ENCODE measurements at regions not wholly inside any gene's neighbourhood (a gene's known extent, or its start where the extent isn't known, plus 50 kb on each side); places are given as distances from the start of the nearest gene placed in this dataset.

GRCh38 chr10:60494774-60495173 is 105.1 kb upstream of the ANK3 start:
- Histone ChIP-seq H3K9me3 (replicated peaks in 1 of 3) (no peaks in the 10 kb centered on the region), H3K36me3 (replicated peaks in 1 of 2) (no peaks in the 10 kb centered on the region), H3K27ac (no peak overlapping the region), H3K27me3 (no peaks in the 10 kb centered on the region), H3K4me3 (no peak overlapping the region), H3K4me1 (replicated peaks in 1 of 2) (no peaks in the 10 kb centered on the region)
- WGBS, 4 donors: 91 to 98% (median 97%) methylated on average over 2 of the region's 2 CpGs
- TF ChIP-seq POLR2A (IDR thresholded peaks at IDR 0.05): no peak
- TF ChIP-seq, protein P1, sequence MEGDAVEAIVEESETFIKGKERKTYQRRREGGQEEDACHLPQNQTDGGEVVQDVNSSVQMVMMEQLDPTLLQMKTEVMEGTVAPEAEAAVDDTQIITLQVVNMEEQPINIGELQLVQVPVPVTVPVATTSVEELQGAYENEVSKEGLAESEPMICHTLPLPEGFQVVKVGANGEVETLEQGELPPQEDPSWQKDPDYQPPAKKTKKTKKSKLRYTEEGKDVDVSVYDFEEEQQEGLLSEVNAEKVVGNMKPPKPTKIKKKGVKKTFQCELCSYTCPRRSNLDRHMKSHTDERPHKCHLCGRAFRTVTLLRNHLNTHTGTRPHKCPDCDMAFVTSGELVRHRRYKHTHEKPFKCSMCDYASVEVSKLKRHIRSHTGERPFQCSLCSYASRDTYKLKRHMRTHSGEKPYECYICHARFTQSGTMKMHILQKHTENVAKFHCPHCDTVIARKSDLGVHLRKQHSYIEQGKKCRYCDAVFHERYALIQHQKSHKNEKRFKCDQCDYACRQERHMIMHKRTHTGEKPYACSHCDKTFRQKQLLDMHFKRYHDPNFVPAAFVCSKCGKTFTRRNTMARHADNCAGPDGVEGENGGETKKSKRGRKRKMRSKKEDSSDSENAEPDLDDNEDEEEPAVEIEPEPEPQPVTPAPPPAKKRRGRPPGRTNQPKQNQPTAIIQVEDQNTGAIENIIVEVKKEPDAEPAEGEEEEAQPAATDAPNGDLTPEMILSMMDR (IDR thresholded peaks at IDR 0.05): no peak
- intact Hi-C loops (cut with DNase I): no loop called here
- DNase-seq: no peak

- no peak for DNase-seq
- H3K36me3 ChIP-seq (replicated peaks in 1 of 2): no peaks in the 10 kb centered on the region
- intact Hi-C loops (cut with DNase I): no loop called here
- H3K4me3 ChIP-seq: no peak overlapping the region
- no peak for TF ChIP-seq POLR2A (IDR thresholded peaks at IDR 0.05)
- TF ChIP-seq, protein P1 (IDR thresholded peaks at IDR 0.05): no peak
- no peaks in the 10 kb centered on the region for H3K4me1 ChIP-seq (replicated peaks in 1 of 2)
- no peak overlapping the region for H3K27ac ChIP-seq
- H3K9me3 ChIP-seq (replicated peaks in 1 of 3): no peaks in the 10 kb centered on the region
- WGBS, 4 donors: 71 to 76% (median 74%) methylated on average over 2 of the region's 2 CpGs
- no peaks in the 10 kb centered on the region for H3K27me3 ChIP-seq
Observed at GRCh38 chr10:60491162-60491561, 101.5 kb upstream of the ANK3 start.

DNA sequence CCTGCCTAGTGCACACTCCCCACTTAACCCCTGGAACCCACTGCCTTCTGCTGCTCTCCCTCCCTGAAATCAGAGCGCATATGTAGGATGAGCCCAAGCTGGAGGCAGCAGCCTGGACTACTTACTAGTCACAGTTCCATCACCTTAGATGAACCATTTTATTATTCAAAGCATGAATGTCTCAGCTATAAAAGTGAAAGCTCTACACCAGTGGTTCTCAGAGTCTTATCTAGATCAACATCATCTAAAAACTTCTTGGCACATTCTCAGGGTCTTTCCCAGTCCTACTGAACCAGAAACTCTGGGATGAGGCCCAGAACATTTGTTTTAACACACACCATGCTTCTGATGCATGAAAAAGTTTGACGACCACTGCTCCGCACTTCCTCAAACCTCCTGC is 100.3 kb upstream of the ANK3 start:
- no peak overlapping the region for H3K4me3 ChIP-seq
- no peaks in the 10 kb centered on the region for H3K9me3 ChIP-seq (replicated peaks in 1 of 3)
- TF ChIP-seq, protein P1 (IDR thresholded peaks at IDR 0.05): no peak
- no peak for TF ChIP-seq POLR2A (IDR thresholded peaks at IDR 0.05)
- H3K36me3 ChIP-seq (replicated peaks in 1 of 2): no peaks in the 10 kb centered on the region
- no peaks in the 10 kb centered on the region for H3K27me3 ChIP-seq
- no peak overlapping the region for H3K27ac ChIP-seq
- 56 to 65% (median 58%) methylated on average over 3 of the region's 3 CpGs for WGBS, 4 donors
- DNase-seq: no peak
- intact Hi-C loops (cut with DNase I): no loop called here
- H3K4me1 ChIP-seq (replicated peaks in 1 of 2): no peaks in the 10 kb centered on the region

DNA sequence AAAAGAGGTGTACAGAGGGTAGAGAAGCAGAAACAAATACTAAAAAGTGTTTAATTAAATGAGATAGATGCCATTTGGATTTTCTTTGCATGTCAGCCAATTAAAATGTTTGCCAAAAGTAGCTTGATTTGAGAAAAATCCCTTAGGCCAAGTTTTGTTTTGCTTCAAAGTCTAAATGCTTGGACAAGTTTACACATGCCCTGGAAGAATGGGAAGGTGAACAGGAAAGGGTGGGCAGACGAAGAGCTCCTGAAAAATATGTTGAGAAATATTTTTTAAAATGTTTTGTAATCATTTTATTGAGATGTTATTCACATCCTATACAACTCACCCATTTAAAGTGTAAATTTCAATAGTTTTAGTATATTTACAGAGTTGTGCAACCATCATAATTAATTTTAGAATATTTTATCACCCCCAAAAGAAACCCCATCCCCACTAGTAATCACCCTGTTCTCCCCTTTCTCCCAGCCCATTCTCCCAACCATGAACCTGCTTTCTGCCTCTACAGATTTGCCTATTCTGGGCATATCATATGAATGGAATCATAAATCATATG is 98.5 kb upstream of the ANK3 start:
- Histone ChIP-seq H3K27ac (no peak overlapping the region), H3K9me3 (replicated peaks in 1 of 3) (no peaks in the 10 kb centered on the region), H3K36me3 (replicated peaks in 1 of 2) (no peaks in the 10 kb centered on the region), H3K4me3 (no peak overlapping the region), H3K4me1 (replicated peaks in 1 of 2) (no peaks in the 10 kb centered on the region), H3K27me3 (no peaks in the 10 kb centered on the region)
- no peak for TF ChIP-seq POLR2A (IDR thresholded peaks at IDR 0.05)
- TF ChIP-seq, protein P1 (IDR thresholded peaks at IDR 0.05): no peak
- intact Hi-C loops (cut with DNase I): no loop called here
- WGBS, 4 donors: 61 to 77% (median 69%) methylated on average over 1 of the region's 1 CpG
- no peak for DNase-seq

All from adrenal gland (tissue), 9 donors.